ENCODE measurements at regions not wholly inside any gene's neighbourhood (a gene's known extent, or its start where the extent isn't known, plus 50 kb on each side); places are given as distances from the start of the nearest gene placed in this dataset.

DNA sequence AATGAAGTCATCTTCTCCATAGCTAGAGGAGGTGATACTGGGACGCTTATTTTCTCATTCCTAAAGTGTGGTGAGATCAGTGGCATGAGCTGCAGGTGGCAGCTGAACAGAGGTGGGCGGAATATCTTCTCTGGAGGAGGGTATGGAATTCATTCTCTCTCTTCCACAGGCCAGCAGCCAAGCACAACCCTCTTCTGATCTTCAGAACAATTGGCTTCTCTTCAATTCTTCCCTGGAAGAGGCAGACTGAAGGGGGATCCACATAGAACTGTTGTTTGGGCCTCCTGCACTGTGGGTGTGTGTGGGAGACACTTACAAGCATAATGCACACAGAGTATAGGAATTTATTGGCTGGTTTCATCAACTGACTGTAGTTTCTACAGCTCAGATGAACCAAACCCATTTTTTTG is 180.4 kb upstream of the RASGEF1B start:
- intact Hi-C loops (cut with DNase I; ENCODE audit: low total_unique reads), result no loop called here
- no peaks in the 10 kb centered on the region for H3K36me3 ChIP-seq
- peaks cover 4 to 47% (median 17%) of the 10 kb centered on the region in 6 donors for H3K4me1 ChIP-seq
- WGBS, 5 donors, result 81 to 91% (median 90%) methylated on average over 2 of the region's 2 CpGs
- no peaks in the 10 kb centered on the region for H3K27me3 ChIP-seq (replicated peaks in 1 of 7)
- no peaks in the 10 kb centered on the region for H3K9me3 ChIP-seq
- H3K4me3 ChIP-seq, result no peak overlapping the region
- H3K27ac ChIP-seq, result no peak overlapping the region
- no peak for DNase-seq
- no peak for TF ChIP-seq POLR2A (IDR thresholded peaks at IDR 0.05)
- no peak for TF ChIP-seq POLR2AphosphoS5 (IDR thresholded peaks at IDR 0.05)
- TF ChIP-seq, protein P1, sequence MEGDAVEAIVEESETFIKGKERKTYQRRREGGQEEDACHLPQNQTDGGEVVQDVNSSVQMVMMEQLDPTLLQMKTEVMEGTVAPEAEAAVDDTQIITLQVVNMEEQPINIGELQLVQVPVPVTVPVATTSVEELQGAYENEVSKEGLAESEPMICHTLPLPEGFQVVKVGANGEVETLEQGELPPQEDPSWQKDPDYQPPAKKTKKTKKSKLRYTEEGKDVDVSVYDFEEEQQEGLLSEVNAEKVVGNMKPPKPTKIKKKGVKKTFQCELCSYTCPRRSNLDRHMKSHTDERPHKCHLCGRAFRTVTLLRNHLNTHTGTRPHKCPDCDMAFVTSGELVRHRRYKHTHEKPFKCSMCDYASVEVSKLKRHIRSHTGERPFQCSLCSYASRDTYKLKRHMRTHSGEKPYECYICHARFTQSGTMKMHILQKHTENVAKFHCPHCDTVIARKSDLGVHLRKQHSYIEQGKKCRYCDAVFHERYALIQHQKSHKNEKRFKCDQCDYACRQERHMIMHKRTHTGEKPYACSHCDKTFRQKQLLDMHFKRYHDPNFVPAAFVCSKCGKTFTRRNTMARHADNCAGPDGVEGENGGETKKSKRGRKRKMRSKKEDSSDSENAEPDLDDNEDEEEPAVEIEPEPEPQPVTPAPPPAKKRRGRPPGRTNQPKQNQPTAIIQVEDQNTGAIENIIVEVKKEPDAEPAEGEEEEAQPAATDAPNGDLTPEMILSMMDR (IDR thresholded peaks at IDR 0.05 in 8 of 11, conservative IDR thresholded peaks at IDR 0.05 in 3 of 11), result no peak

- no peak for TF ChIP-seq POLR2A (IDR thresholded peaks at IDR 0.05)
- no peak for TF ChIP-seq POLR2AphosphoS5 (IDR thresholded peaks at IDR 0.05)
- TF ChIP-seq, protein P1 (IDR thresholded peaks at IDR 0.05 in 8 of 11, conservative IDR thresholded peaks at IDR 0.05 in 3 of 11), result no peak
- Histone ChIP-seq H3K9me3 (no peaks in the 10 kb centered on the region), H3K4me3 (no peak overlapping the region), H3K27ac (no peak overlapping the region), H3K36me3 (no peaks in the 10 kb centered on the region), H3K27me3 (replicated peaks in 1 of 7) (no peaks in the 10 kb centered on the region), H3K4me1 (peaks cover 4 to 47% (median 17%) of the 10 kb centered on the region in 6 donors)
- no peak for DNase-seq
- 33 to 59% (median 48%) methylated on average over 1 of the region's 1 CpG for WGBS, 5 donors
- intact Hi-C loops (cut with DNase I; ENCODE audit: low total_unique reads), result no loop called here
Measured at GRCh38 chr4:81651243-81651899, 179.7 kb upstream of the RASGEF1B start.

DNA sequence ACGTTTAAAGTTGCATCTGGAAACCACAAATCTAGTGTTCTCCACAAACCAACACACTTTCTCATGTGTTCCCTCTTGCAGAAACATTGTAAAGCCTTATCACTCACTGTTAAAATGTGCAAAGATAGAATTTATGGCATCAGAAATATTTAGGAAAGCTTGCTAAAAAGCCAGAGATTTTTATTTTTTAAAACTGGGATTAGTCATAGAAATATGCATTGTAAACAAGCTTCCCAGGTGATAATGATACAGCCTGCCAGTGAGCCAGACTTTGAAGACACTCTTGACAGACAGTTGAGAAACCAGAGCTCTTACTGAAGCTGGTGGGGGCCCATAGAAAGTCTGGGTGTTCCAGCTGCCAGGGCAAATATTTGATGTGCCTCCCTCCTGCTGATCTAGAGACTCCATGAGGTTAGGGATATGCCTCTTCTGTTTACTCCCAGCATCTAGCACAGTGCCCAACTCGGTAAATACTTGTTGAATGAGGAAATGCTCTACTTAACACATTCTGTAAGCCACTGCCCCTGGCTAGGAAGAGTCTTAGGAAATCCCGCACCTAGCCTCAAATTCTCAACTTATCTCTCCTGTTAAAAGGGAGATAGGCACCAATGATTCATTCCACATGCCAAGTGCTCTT is 179.0 kb upstream of the RASGEF1B start:
- no peak for DNase-seq
- intact Hi-C loops (cut with DNase I; ENCODE audit: low total_unique reads), result no loop called here
- TF ChIP-seq POLR2A (IDR thresholded peaks at IDR 0.05), result no peak
- TF ChIP-seq, protein P1 (IDR thresholded peaks at IDR 0.05 in 8 of 11, conservative IDR thresholded peaks at IDR 0.05 in 3 of 11), result no peak
- no peak for TF ChIP-seq POLR2AphosphoS5 (IDR thresholded peaks at IDR 0.05)

DNA sequence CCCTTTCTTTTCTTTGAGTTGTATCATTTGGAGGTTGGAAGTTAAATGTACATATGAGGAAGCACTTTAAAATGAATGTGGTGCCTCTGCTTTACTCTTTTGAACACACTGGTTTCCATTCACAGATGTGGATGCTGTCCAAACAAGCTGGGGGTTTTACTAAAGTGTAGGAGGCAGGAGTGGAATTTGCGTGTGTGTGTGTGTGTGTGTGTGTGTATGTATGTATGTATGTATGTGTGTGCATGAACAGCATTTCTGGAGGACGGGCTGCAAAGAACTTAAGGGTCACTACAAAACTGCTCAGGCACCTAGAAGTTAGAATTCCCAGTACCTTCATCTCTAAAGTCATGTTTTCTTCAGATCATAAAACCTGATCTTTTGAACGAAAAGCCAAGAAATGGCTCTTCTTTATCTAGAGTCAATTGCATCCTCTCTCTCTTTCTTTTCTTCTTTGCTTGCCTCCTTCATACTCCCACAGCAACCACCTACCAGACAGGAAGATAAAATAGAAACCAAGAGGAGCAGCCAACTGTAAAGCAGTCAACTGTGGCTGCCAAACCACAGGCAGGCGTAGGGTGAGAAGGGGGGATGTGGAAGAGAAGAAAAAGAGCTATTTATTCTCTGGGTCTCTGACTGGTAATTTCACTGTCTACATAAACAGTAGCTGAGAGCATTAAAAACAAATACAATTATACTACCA is 177.0 kb upstream of the RASGEF1B start:
- Histone ChIP-seq H3K4me1 (peaks cover 4 to 47% (median 17%) of the 10 kb centered on the region in 6 donors), H3K36me3 (no peaks in the 10 kb centered on the region), H3K9me3 (peaks cover 0 to 5% (median 0%) of the 10 kb centered on the region in 8 donors), H3K4me3 (no peak overlapping the region), H3K27me3 (replicated peaks in 1 of 7) (no peaks in the 10 kb centered on the region), H3K27ac (no peak overlapping the region)
- TF ChIP-seq POLR2AphosphoS5 (IDR thresholded peaks at IDR 0.05) (no peak), POLR2A (IDR thresholded peaks at IDR 0.05) (no peak)
- TF ChIP-seq, protein P1 (IDR thresholded peaks at IDR 0.05 in 8 of 11, conservative IDR thresholded peaks at IDR 0.05 in 3 of 11), result no peak
- 21 to 32% (median 29%) methylated on average over 4 of the region's 4 CpGs for WGBS, 5 donors
- DNase-seq, result no peak
- intact Hi-C loops (cut with DNase I; ENCODE audit: low total_unique reads), result no loop called here

More for the DNA sequence above, 179.0 kb upstream of the RASGEF1B start:
- Histone ChIP-seq H3K27ac (no peak overlapping the region), H3K27me3 (replicated peaks in 1 of 7) (no peaks in the 10 kb centered on the region), H3K9me3 (no peaks in the 10 kb centered on the region), H3K4me1 (peaks cover 4 to 47% (median 17%) of the 10 kb centered on the region in 6 donors), H3K4me3 (no peak overlapping the region), H3K36me3 (no peaks in the 10 kb centered on the region)
- WGBS, 5 donors, result 42 to 51% (median 43%) methylated on average over 3 of the region's 3 CpGs

Measured in spleen (tissue), 11 donors.